Lower leg skin (tissue), 3 donors: ENCODE measurements at regions not wholly inside any gene's neighbourhood (a gene's known extent, or its start where the extent isn't known, plus 50 kb on each side); places are given as distances from the start of the nearest gene placed in this dataset.

Source experiments
- POLR2A ChIP-seq, 2 donors: fragments of 450-650 bp; IDR thresholded peaks; one replicate each; pipeline ENCODE4 v1.6.1; 2016 to 2017; ENCODE audit warnings: antibody characterized with exemption in 2 of 2, mild to moderate bottlenecking in 1 of 2, moderate library complexity in 1 of 2
- TF ChIP-seq, protein P1 (sequence below), 3 donors: fragments of 450-650 bp; IDR thresholded peaks; one replicate each; pipeline ENCODE4 v1.5.1; 2016; ENCODE audit warnings: antibody characterized with exemption in 3 of 3, mild to moderate bottlenecking in 3 of 3, moderate library complexity in 2 of 3

DNA sequence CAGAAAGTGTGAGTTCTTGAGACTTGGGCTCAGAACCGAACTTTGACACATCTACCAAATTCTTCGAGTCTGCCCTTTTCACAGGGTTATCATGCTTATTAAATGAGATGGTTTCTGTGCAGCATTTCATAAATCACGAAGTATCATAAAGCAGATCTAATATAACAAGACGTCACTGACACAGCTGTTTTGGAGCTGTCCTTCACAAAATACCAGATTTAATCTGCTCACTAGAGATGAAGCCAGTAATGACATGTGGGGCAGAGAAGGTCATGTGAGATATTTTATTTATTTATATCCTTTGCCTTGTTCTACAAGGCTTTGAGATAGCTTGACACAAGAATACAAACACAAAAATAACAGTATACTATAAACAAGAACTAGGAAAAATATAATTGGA, 127.0 kb downstream of the RPAP3 start:
- TF ChIP-seq, protein P1, sequence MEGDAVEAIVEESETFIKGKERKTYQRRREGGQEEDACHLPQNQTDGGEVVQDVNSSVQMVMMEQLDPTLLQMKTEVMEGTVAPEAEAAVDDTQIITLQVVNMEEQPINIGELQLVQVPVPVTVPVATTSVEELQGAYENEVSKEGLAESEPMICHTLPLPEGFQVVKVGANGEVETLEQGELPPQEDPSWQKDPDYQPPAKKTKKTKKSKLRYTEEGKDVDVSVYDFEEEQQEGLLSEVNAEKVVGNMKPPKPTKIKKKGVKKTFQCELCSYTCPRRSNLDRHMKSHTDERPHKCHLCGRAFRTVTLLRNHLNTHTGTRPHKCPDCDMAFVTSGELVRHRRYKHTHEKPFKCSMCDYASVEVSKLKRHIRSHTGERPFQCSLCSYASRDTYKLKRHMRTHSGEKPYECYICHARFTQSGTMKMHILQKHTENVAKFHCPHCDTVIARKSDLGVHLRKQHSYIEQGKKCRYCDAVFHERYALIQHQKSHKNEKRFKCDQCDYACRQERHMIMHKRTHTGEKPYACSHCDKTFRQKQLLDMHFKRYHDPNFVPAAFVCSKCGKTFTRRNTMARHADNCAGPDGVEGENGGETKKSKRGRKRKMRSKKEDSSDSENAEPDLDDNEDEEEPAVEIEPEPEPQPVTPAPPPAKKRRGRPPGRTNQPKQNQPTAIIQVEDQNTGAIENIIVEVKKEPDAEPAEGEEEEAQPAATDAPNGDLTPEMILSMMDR (IDR thresholded peaks at IDR 0.05) = no peak
- TF ChIP-seq POLR2A (IDR thresholded peaks at IDR 0.05) = no peak
